Neural cell (in vitro differentiated cells): ENCODE measurements at regions not wholly inside any gene's neighbourhood (a gene's known extent, or its start where the extent isn't known, plus 50 kb on each side); places are given as distances from the start of the nearest gene placed in this dataset.

Experiments used
- H2AFZ ChIP-seq: fragments of 200-600, 300-800 bp; sonication (generic), shearing (Covaris generic); 2 replicates; pipeline ENCODE4 v1.6.0; 2014; ENCODE audit warnings: low read depth, mild to moderate bottlenecking, antibody characterized with exemption, low read length, moderate library complexity
- H3F3A ChIP-seq: fragments of 200-600 bp; shearing (Covaris generic); 2 replicates; pipeline ENCODE4 v1.6.1; 2016; ENCODE audit warnings: mild to moderate bottlenecking, moderate library complexity, mixed read lengths, antibody characterized with exemption, low read length; ENCODE audit not compliant: insufficient read depth, poor library complexity, severe bottlenecking
- H3K27ac ChIP-seq: fragments of 200-600, 300-800 bp; sonication (generic), shearing (Covaris generic); 2 replicates; pipeline ENCODE4 v1.5.1; 2014; ENCODE audit warnings: mild to moderate bottlenecking, low read length, moderate library complexity
- H3K27me3 ChIP-seq: fragments of 300-800, 200-600 bp; sonication (generic), shearing (Covaris generic); 2 replicates; pipeline ENCODE4 v1.6.0; 2014; ENCODE audit warnings: mild to moderate bottlenecking, low read depth, low read length, moderate library complexity; ENCODE audit not compliant: insufficient read depth
- H3K36me3 ChIP-seq: fragments of 300-800, 200-600 bp; sonication (generic), shearing (Covaris generic); 2 replicates; pipeline ENCODE4 v1.5.1; 2014; ENCODE audit warnings: mild to moderate bottlenecking, antibody characterized with exemption, low read length, moderate library complexity; ENCODE audit not compliant: insufficient read depth
- H3K4me2 ChIP-seq: fragments of 300-800, 200-600 bp; sonication (generic), shearing (Covaris generic); 2 replicates; pipeline ENCODE4 v1.6.0; 2014; ENCODE audit warnings: mild to moderate bottlenecking, low read length
- H3K4me3 ChIP-seq: fragments of 300-800, 200-600 bp; sonication (generic), shearing (Covaris generic); 2 replicates; pipeline ENCODE4 v1.5.1; 2014; ENCODE audit warnings: mild to moderate bottlenecking, low read length, moderate library complexity
- H3K79me2 ChIP-seq: fragments of 200-600 bp; shearing (Covaris generic); replicated peaks from 2 replicates; pipeline ENCODE4 v1.6.0; 2014; ENCODE audit warnings: mild to moderate bottlenecking, low read length, moderate library complexity; ENCODE audit not compliant: insufficient read depth
- H3K9ac ChIP-seq: fragments of 300-800, 200-600 bp; sonication (generic), shearing (Covaris generic); 2 replicates; pipeline ENCODE4 v1.6.1; 2016; ENCODE audit warnings: mild to moderate bottlenecking, low read length, mixed read lengths
- H3K9me2 ChIP-seq: fragments of 200-600 bp; shearing (Covaris generic); 2 replicates; pipeline ENCODE4 v1.6.1; 2016; ENCODE audit warnings: mild to moderate bottlenecking, low read length, mixed read lengths; ENCODE audit not compliant: insufficient read depth
- H3K9me3 ChIP-seq: fragments of 200-600, 300-800 bp; sonication (generic), shearing (Covaris generic); 2 replicates; pipeline ENCODE4 v1.6.1; 2016; ENCODE audit warnings: mild to moderate bottlenecking, mixed run types, low read length, moderate library complexity, mixed read lengths
- H4K20me1 ChIP-seq: fragments of 200-600 bp; shearing (Covaris generic); 2 replicates; pipeline ENCODE4 v1.6.1; 2016; ENCODE audit warnings: mild to moderate bottlenecking, mixed run types; ENCODE audit not compliant: insufficient read depth
- EP300 ChIP-seq: fragments of 450-650 bp; conservative IDR thresholded peaks from 2 replicates; pipeline ENCODE4 v1.6.1; 2014; ENCODE audit warnings: antibody characterized with exemption, mild to moderate bottlenecking, moderate library complexity; ENCODE audit not compliant: poor library complexity, severe bottlenecking
- EZH2 ChIP-seq: fragments of 200-600, 300-800 bp; shearing (Covaris generic), sonication (generic); IDR thresholded peaks from 2 replicates; pipeline ENCODE4 v1.6.1; 2014; ENCODE audit warnings: antibody characterized with exemption, low read length, borderline replicate concordance, mild to moderate bottlenecking; ENCODE audit not compliant: insufficient read depth, poor library complexity, severe bottlenecking
- MXI1 ChIP-seq: fragments of 450-650 bp; conservative IDR thresholded peaks from 2 replicates; pipeline ENCODE4 v1.6.1; 2014; ENCODE audit warnings: antibody characterized with exemption, mild to moderate bottlenecking; ENCODE audit not compliant: poor library complexity, severe bottlenecking
- POLR2AphosphoS5 ChIP-seq: IDR thresholded peaks from 2 replicates; pipeline ENCODE4 v1.6.1; 2012
- RAD21 ChIP-seq: fragments of 450-650 bp; conservative IDR thresholded peaks from 2 replicates; pipeline ENCODE4 v1.6.1; 2014; ENCODE audit warnings: antibody characterized with exemption, mild to moderate bottlenecking, moderate library complexity
- SMC3 ChIP-seq: fragments of 450-650 bp; conservative IDR thresholded peaks from 2 replicates; pipeline ENCODE4 v1.6.1; 2014; ENCODE audit warnings: antibody characterized with exemption, mild to moderate bottlenecking, moderate library complexity; ENCODE audit not compliant: poor library complexity
- TAF1 ChIP-seq: IDR thresholded peaks from 2 replicates; pipeline ENCODE4 v1.6.1; 2012; ENCODE audit warnings: low read depth
- TF ChIP-seq, protein P1 (sequence below): fragments of 450-650 bp; IDR thresholded peaks from 2 replicates; pipeline ENCODE4 v1.5.1; 2014; ENCODE audit warnings: antibody characterized with exemption, mild to moderate bottlenecking, moderate library complexity; ENCODE audit not compliant: poor library complexity, severe bottlenecking
- TF ChIP-seq, protein P2 (sequence below): IDR thresholded peaks from 2 replicates; pipeline ENCODE4 v1.6.1; 2012; ENCODE audit warnings: borderline replicate concordance

DNA sequence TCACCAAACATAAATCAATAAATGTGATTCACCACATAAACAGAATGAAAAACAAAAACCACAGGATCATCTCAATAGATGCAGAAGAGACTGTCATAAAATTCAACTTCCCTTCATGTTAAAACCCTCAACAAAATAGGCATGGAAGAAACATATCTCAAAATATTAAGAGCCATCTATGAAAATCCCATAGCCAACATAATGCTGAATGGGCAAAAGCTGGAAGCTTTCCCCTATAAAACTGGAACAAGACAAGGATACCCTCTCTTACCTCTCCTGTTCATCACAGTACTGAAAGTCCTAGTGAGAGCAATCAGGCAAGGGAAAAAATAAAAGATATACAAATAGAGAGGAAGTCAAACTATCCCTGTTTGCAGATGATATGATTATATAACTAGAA lies 806.1 kb upstream of the MIR17HG start:
- no peaks in the 10 kb centered on the region for H3K79me2 ChIP-seq
- no peaks in the 10 kb centered on the region for H3K9me3 ChIP-seq
- no peak overlapping the region for H3K27ac ChIP-seq
- H3F3A ChIP-seq: no peaks in the 10 kb centered on the region
- H2AFZ ChIP-seq: no peak overlapping the region
- no peaks in the 10 kb centered on the region for H3K9me2 ChIP-seq
- H3K4me3 ChIP-seq: no peak overlapping the region
- no peak overlapping the region for H3K4me2 ChIP-seq
- H4K20me1 ChIP-seq: no peaks in the 10 kb centered on the region
- H3K27me3 ChIP-seq: no peaks in the 10 kb centered on the region
- no peaks in the 10 kb centered on the region for H3K36me3 ChIP-seq
- H3K9ac ChIP-seq: no peak overlapping the region
- TF ChIP-seq EP300 (no peak), POLR2AphosphoS5 (no peak), MXI1 (no peak), SMC3 (no peak), EZH2 (no peak), RAD21 (no peak), TAF1 (no peak)
- TF ChIP-seq, protein P1, sequence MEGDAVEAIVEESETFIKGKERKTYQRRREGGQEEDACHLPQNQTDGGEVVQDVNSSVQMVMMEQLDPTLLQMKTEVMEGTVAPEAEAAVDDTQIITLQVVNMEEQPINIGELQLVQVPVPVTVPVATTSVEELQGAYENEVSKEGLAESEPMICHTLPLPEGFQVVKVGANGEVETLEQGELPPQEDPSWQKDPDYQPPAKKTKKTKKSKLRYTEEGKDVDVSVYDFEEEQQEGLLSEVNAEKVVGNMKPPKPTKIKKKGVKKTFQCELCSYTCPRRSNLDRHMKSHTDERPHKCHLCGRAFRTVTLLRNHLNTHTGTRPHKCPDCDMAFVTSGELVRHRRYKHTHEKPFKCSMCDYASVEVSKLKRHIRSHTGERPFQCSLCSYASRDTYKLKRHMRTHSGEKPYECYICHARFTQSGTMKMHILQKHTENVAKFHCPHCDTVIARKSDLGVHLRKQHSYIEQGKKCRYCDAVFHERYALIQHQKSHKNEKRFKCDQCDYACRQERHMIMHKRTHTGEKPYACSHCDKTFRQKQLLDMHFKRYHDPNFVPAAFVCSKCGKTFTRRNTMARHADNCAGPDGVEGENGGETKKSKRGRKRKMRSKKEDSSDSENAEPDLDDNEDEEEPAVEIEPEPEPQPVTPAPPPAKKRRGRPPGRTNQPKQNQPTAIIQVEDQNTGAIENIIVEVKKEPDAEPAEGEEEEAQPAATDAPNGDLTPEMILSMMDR: no peak
- TF ChIP-seq, protein P2, sequence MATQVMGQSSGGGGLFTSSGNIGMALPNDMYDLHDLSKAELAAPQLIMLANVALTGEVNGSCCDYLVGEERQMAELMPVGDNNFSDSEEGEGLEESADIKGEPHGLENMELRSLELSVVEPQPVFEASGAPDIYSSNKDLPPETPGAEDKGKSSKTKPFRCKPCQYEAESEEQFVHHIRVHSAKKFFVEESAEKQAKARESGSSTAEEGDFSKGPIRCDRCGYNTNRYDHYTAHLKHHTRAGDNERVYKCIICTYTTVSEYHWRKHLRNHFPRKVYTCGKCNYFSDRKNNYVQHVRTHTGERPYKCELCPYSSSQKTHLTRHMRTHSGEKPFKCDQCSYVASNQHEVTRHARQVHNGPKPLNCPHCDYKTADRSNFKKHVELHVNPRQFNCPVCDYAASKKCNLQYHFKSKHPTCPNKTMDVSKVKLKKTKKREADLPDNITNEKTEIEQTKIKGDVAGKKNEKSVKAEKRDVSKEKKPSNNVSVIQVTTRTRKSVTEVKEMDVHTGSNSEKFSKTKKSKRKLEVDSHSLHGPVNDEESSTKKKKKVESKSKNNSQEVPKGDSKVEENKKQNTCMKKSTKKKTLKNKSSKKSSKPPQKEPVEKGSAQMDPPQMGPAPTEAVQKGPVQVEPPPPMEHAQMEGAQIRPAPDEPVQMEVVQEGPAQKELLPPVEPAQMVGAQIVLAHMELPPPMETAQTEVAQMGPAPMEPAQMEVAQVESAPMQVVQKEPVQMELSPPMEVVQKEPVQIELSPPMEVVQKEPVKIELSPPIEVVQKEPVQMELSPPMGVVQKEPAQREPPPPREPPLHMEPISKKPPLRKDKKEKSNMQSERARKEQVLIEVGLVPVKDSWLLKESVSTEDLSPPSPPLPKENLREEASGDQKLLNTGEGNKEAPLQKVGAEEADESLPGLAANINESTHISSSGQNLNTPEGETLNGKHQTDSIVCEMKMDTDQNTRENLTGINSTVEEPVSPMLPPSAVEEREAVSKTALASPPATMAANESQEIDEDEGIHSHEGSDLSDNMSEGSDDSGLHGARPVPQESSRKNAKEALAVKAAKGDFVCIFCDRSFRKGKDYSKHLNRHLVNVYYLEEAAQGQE: no peak

DNA sequence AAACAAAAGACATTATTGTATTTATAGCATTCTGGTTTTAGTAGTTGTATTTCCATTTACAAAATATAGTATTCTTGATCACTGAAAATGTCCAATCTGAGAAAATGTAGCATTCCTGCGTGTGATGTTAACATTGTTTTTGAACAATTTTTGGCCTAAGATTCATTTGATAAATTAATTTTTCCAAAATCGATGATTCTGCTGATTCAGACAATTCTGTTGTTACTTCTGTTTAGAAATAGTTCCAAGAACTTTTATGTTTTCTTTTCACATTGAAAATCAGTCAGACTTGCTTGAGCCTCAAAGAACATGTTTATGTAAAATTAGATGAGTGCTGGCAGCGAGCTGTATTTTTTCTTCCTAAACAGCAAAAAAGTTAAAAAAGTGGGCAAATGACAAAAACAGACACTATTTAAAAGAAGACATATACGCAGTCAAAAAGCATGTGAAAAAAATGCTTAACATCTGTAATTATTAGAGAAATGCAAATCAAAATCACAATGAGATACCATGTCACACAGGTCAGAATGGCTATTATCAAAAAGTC lies 804.5 kb upstream of the MIR17HG start:
- H3K4me3 ChIP-seq: no peak overlapping the region
- no peak overlapping the region for H2AFZ ChIP-seq
- no peaks in the 10 kb centered on the region for H3K9me3 ChIP-seq
- H3K9me2 ChIP-seq: no peaks in the 10 kb centered on the region
- H3K9ac ChIP-seq: no peak overlapping the region
- no peak overlapping the region for H3K4me2 ChIP-seq
- no peaks in the 10 kb centered on the region for H3F3A ChIP-seq
- no peaks in the 10 kb centered on the region for H3K27me3 ChIP-seq
- H3K79me2 ChIP-seq: no peaks in the 10 kb centered on the region
- no peaks in the 10 kb centered on the region for H4K20me1 ChIP-seq
- no peaks in the 10 kb centered on the region for H3K36me3 ChIP-seq
- no peak overlapping the region for H3K27ac ChIP-seq
- no peak for TF ChIP-seq POLR2AphosphoS5
- TF ChIP-seq, protein P2: no peak
- TF ChIP-seq RAD21: no peak
- TF ChIP-seq EZH2: no peak
- TF ChIP-seq SMC3: no peak
- TF ChIP-seq, protein P1: no peak
- no peak for TF ChIP-seq MXI1
- no peak for TF ChIP-seq EP300
- TF ChIP-seq TAF1: no peak
